ENCODE measurements at regions not wholly inside any gene's neighbourhood (a gene's known extent, or its start where the extent isn't known, plus 50 kb on each side); places are given as distances from the start of the nearest gene placed in this dataset.
A peak's percentile ranks its signal among the peaks of the same experiment; 100 is the strongest.

DNA sequence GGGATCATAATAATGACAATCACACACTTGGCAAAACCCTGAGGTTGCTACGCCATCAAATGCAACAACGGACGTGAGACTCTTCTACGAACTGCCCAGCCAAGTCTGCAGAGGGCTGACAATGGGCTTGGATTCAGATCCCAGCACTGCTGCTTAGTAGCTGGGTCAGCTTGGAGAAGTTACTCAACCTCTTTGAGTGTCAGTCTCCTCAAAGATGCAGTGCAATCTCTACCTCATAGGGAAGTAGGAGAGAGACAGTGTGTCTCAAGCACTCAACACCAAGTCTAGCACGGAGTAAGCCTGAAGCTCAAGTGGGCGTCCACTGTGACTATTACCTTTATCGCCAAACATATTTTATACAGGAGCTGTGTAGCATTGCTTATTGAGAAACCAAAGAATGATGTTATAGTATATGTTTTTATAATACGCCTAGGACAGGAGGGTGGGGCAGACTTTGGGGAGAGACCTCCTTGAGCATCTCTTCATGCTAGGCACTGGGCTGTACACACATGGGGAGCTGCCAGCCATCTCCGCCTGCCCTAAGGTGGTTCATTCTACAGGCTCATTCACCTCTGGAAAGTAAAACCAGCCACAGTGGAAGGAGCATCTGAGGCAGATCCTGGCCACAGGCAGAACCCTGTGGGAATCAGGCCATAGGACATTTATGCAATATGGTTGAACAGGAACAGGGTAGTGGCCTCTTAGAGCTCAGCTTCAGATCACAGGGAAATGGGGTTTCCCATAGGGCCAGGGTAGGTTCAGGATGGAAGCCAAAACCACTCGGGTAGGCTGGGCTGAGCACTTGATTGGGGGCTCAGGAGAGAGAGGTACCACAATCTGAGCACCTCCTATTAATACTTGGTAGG is 160.2 kb downstream of the MRPL14 start:
- POLR2A ChIA-PET, result interaction anchor here (2.9 kb wide), 1 partner anchor 23 kb away, joined by 9 read pairs; no protein-coding TSS in a partner anchor
- no peak for TF ChIP-seq MEF2A (IDR thresholded peaks at IDR 0.05; ENCODE audit: borderline replicate concordance, low read depth)
- no peak for TF ChIP-seq FOXJ3 (CRISPR knock-in tag; IDR thresholded peaks at IDR 0.05)
- no peak for TF ChIP-seq USF1 (IDR thresholded peaks at IDR 0.05; ENCODE audit: borderline replicate concordance, low read depth)
- TF ChIP-seq POLR2AphosphoS5 (IDR thresholded peaks at IDR 0.05; ENCODE audit: low read depth, low read length), result no peak
- no peak for TF ChIP-seq SMC3 (IDR thresholded peaks at IDR 0.05; ENCODE audit: low read depth, low read length)
- no peak for TF ChIP-seq REST (IDR thresholded peaks at IDR 0.05; ENCODE audit: low read depth, low read length)
- TF ChIP-seq JUND (IDR thresholded peaks at IDR 0.05), result no peak
- no peak for TF ChIP-seq MAX (IDR thresholded peaks at IDR 0.05; ENCODE audit: low read depth)
- no peak for TF ChIP-seq CHD2 (IDR thresholded peaks at IDR 0.05; ENCODE audit: low read length, partially characterized antibody)
- TF ChIP-seq, protein P1, sequence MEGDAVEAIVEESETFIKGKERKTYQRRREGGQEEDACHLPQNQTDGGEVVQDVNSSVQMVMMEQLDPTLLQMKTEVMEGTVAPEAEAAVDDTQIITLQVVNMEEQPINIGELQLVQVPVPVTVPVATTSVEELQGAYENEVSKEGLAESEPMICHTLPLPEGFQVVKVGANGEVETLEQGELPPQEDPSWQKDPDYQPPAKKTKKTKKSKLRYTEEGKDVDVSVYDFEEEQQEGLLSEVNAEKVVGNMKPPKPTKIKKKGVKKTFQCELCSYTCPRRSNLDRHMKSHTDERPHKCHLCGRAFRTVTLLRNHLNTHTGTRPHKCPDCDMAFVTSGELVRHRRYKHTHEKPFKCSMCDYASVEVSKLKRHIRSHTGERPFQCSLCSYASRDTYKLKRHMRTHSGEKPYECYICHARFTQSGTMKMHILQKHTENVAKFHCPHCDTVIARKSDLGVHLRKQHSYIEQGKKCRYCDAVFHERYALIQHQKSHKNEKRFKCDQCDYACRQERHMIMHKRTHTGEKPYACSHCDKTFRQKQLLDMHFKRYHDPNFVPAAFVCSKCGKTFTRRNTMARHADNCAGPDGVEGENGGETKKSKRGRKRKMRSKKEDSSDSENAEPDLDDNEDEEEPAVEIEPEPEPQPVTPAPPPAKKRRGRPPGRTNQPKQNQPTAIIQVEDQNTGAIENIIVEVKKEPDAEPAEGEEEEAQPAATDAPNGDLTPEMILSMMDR (IDR thresholded peaks at IDR 0.05), result no peak
- no peak for TF ChIP-seq FOXM1 (IDR thresholded peaks at IDR 0.05; ENCODE audit: low read depth)
- TF ChIP-seq, protein P2, sequence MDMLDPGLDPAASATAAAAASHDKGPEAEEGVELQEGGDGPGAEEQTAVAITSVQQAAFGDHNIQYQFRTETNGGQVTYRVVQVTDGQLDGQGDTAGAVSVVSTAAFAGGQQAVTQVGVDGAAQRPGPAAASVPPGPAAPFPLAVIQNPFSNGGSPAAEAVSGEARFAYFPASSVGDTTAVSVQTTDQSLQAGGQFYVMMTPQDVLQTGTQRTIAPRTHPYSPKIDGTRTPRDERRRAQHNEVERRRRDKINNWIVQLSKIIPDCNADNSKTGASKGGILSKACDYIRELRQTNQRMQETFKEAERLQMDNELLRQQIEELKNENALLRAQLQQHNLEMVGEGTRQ (IDR thresholded peaks at IDR 0.05; ENCODE audit: borderline replicate concordance, low read depth, low read length), result no peak
- TF ChIP-seq NFIC (IDR thresholded peaks at IDR 0.05; ENCODE audit: borderline replicate concordance), result no peak
- TF ChIP-seq, protein P3, sequence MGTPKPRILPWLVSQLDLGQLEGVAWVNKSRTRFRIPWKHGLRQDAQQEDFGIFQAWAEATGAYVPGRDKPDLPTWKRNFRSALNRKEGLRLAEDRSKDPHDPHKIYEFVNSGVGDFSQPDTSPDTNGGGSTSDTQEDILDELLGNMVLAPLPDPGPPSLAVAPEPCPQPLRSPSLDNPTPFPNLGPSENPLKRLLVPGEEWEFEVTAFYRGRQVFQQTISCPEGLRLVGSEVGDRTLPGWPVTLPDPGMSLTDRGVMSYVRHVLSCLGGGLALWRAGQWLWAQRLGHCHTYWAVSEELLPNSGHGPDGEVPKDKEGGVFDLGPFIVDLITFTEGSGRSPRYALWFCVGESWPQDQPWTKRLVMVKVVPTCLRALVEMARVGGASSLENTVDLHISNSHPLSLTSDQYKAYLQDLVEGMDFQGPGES (IDR thresholded peaks at IDR 0.05; ENCODE audit: low read depth, low read length), result no peak
- no peak for TF ChIP-seq RAD21 (IDR thresholded peaks at IDR 0.05; ENCODE audit: low read length)
- no peak for TF ChIP-seq ZBTB33 (IDR thresholded peaks at IDR 0.05; ENCODE audit: borderline replicate concordance, low read depth)
- TF ChIP-seq MXI1 (IDR thresholded peaks at IDR 0.05; ENCODE audit: low read depth, low read length), result no peak
- TF ChIP-seq EP300 (IDR thresholded peaks at IDR 0.05; ENCODE audit: borderline replicate concordance in 1 of 2, low read depth in 1 of 2, low read length in 1 of 2), result no peak
- H4K20me1 ChIP-seq (ENCODE audit: insufficient read depth), result no peaks in the 10 kb centered on the region
- no peak for DNase-seq
- no peaks in the 10 kb centered on the region for H3K9me3 ChIP-seq
- 85% methylated on average over 10 of the region's 10 CpGs for WGBS (ENCODE audit: low lambda C conversion rate)
- CTCF ChIA-PET, result interaction anchor here (0.7 to 2.1 kb wide), 11 partner anchors 10 to 300 kb away, joined by 3 to 15 read pairs (median 6); no protein-coding TSS in a partner anchor
- no peak overlapping the region for H3K9ac ChIP-seq
- H3K36me3 ChIP-seq (replicated peaks in 1 of 2; ENCODE audit: control insufficient read depth in 1 of 2, insufficient read depth in 2 of 2, low read length in 1 of 2), result no peaks in the 10 kb centered on the region
- H3K79me2 ChIP-seq (ENCODE audit: insufficient read depth), result no peaks in the 10 kb centered on the region
- no peaks in the 10 kb centered on the region for H3K27me3 ChIP-seq (ENCODE audit: insufficient read depth)
- H3F3A ChIP-seq (replicated peaks; ENCODE audit: insufficient read depth), result no peaks in the 10 kb centered on the region
- H2AFZ ChIP-seq (ENCODE audit: low read depth), result no peak overlapping the region
- H3K4me3 ChIP-seq (ENCODE audit: low read depth in 2 of 2, low read length in 1 of 2), result no peak overlapping the region
- H3K9me2 ChIP-seq, result no peaks in the 10 kb centered on the region
- H3K27ac ChIP-seq (ENCODE audit: low read depth in 2 of 2, low read length in 1 of 2), result peak overlapping the region in 1 of 2 experiments; percentile 89; a peak in 2 of 4 replicates
- H3K4me2 ChIP-seq, result no peak overlapping the region
- H3K4me1 ChIP-seq (ENCODE audit: control insufficient read depth in 1 of 2, insufficient read depth in 2 of 2, low read depth in 1 of 2, low read length in 1 of 2), result peaks cover 0 to 40% of the 10 kb centered on the region in 2 experiments; a peak in 2 of 4 replicates

Measured in SK-N-SH (cell line).